GM19438 (cell line): ENCODE measurements at regions not wholly inside any gene's neighbourhood (a gene's known extent, or its start where the extent isn't known, plus 50 kb on each side); places are given as distances from the start of the nearest gene placed in this dataset.
"Not testable (repeated sequence)": the region's sequence is repeated elsewhere in the genome, so short reads cannot be mapped to it uniquely, and the experiment has no call there.

Experiments used
- ATAC-seq: cut with Tn5 transposase; IDR thresholded peaks from one replicate; pipeline ENCODE4 v1.9.1; 2021; ENCODE audit warnings: low read depth; ENCODE audit not compliant: unreplicated experiment

GRCh38 chr3:197431346-197431910 lies 124.3 kb downstream of the BDH1 start:
- ATAC-seq = no peak

DNA sequence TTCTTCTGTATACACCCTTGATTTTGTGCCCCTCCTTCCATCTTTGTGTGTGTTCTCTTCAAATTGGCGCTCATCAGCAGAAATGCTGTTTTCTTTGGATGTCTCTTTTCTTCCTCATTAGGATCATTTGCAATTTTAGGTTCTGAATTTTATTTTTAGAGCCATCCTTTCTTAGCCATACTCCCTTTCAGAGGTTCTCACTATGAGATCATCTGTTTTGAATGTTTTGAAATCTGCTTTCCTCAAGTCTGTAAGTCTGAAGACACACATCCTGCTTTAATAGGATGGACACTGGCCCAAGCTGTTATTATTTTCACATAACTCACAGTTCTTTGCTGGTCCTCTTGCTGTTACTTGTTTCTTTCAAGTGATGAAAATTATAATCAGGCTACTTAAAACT lies 124.8 kb downstream of the BDH1 start:
- no peak for ATAC-seq

DNA sequence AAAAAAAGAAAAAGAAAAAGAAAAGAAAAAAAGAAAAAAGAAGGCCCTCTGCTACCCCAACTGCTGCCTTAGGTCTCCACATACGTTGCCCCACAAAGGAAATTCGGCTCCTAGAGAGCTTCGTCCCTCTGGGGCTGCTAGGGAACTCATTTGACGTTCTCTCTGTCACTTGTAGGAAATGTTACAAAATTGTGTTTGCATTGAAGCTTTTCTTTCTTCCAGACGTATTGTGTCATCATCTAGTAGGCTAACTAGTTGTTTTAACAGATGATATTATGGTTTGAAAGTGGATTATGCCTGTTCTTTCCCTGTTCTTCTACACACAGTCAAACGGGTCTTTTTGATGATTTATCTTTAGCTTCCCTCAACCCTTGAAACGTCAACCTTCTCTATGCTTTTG lies 125.3 kb downstream of the BDH1 start:
- ATAC-seq = no peak

DNA sequence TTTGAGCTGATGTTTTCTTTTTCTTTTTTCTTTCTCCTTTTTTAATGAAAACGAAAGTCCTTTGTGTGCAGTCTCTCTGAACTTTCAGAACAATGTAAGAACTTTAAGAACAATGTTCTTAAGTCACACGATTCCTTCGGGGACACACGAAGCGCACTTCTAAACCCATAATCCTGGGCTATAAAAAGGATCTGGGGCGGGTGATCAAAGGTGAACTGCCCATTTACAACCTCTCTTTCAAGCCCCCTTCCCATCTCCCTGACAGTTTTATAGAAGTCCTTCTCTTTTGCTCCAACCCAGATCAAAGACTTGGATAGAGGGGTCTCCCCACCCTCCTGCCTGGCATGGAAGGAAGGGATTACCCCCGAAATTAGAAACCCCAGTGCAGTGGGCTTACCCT lies 126.8 kb downstream of the BDH1 start:
- no peak for ATAC-seq

GRCh38 chr3:197428117-197428801 lies 127.5 kb downstream of the BDH1 start:
- ATAC-seq = no peak

GRCh38 chr3:197427021-197427420 lies 128.6 kb upstream of the DLG1 start:
- no peak for ATAC-seq

GRCh38 chr3:197426121-197426566 lies 127.7 kb upstream of the DLG1 start:
- ATAC-seq = no peak

DNA sequence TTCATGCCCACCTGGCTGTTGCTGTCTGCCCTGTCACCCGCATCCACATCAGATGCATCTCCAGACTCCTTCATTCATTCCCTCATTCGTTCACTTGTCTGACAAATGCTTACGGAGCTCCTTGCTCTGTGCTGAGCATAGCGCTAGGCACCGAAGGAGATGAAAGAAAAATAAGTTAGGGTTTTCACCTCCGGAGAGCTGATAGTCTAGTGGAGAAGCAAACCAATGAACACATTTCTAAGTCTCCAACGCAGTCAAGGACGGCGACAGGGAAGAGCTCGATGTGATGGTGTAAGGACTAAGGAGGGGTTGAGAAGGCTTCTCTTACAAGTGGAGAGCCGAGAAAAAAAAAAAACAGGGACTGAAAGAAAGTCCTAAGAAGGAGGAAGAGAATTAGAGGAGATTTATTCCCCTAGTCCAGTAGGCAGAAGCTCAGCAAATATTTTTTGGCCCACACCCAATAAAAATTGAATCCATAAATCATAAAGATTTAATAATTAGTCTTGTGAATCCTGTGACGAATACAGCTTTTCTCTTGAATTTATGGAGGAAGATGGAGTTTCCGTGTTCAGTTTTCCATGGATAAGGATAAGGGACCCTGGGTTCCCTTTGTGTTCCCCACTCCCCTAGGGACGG lies 127.2 kb upstream of the DLG1 start:
- ATAC-seq = no peak

DNA sequence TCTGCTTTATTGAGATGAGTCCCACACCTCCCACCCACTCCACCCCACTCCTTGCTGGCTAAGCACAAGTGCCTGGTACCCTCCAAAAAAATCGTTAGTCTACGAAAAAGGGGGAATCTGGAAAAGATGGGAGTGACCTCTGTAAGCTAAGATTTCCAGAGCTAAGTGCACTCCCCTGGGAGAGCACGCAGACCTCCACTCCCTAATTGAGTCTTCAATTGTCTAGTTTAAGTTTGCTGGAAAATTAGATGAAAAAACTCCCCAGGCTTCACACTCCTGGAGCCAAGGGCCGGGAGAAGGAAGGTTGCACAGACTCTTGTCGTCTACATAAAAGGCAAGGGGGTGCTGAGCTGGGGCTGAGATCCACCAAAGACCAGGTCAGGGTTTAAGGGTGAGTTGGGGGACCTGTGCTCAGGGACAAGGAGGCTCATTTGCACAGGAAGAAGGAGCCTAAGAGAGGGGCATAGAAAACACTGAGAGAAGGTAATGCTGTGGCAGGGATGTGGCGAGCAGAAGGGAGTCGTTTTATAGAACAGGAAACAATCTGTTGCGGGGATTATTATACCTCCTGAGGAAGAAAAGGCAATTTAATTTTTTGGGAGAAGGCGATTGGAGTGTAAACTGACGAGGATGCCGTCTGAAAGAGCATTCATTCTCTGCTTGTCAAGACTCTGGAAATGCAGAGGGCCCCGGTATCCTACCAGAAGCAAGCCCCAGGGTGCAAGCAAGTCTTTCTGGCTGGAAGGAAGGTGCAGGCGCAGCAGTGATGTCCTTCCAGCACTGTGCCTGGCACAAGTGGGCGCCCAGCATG lies 126.5 kb upstream of the DLG1 start:
- no peak for ATAC-seq

DNA sequence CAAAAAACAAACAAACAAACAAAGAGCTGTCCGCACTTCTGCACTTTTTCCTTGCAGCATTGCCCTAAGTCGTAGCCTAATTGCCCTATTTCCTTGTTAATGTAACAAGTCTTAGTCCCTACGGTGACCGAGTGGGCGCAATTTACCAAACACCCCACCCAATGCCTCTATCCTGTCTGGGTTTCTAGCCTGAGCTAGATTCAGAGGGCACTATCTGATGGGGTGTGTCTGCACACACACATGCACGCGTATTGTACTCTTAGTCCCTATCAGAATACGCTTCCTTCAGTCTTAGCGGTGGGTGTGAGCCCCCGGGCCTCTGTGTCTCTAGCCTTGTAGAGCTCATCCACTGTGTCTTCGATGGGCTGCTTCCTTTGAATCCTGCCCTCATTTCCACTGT lies 125.9 kb upstream of the DLG1 start:
- no peak for ATAC-seq

DNA sequence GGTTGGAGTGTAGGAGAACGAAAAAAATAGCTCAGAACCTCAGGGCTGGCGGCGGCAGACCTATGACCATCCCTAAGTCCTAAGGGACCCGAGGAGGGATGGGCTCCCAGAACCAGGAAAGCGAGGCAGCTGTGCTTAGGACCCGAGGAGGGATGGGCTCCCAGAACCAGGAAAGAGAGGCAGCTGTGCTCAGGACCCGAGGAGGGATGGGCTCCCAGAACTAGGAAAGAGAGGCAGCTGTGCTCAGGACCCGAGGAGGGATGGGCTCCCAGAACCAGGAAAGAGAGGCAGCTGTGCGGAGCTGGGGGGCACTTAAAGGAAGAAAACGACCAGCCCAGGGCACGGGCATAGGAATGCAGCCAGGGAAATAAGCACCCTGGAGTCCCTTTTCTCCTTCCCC lies 125.0 kb upstream of the DLG1 start:
- ATAC-seq = no peak

- ATAC-seq = no peak
Measured at GRCh38 chr3:197422506-197422905, 124.1 kb upstream of the DLG1 start.

- no peak for ATAC-seq
Measured at GRCh38 chr3:197421021-197421420, 122.6 kb upstream of the DLG1 start.

DNA sequence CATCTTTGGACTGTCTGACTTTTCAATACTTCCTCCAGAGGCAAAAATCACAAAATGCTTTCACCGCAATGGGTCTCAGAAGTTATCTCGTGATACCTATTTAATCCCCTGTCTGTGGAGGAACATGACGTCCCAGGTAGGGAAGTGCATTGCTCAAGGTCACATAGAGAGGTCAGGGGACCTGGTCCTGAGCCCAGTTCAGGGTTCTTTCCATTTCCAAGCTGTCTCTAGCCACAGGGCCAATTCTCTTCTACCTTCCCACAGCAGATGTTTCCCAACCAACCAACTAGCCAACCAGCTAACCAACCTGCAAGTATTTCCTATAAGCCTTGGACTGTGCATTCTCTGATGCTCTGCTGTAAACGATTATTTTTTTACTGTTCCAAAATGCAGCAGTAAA lies 122.2 kb upstream of the DLG1 start:
- ATAC-seq = no peak

DNA sequence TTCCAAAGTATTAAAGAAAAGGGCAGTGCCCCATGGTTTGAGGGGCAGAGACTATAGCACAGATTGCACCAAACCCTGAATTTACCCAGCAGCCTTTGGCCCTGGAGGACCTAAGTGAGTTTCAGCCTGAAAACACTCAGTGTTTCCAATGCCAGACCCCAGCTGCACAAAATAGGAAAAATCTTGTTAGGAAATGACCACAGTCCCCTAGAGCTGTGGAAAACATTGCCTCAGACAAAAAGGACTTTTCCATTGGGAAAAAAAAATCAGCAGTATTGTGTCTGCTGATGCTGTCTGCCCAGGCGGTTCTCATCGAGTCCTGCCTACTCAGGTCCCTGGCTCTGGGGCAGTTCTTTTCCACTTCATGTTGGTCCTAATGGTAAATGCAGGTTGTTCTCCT lies 121.7 kb upstream of the DLG1 start:
- ATAC-seq = no peak

- no peak for ATAC-seq
Measured at GRCh38 chr3:197419696-197420095, 121.3 kb upstream of the DLG1 start.

DNA sequence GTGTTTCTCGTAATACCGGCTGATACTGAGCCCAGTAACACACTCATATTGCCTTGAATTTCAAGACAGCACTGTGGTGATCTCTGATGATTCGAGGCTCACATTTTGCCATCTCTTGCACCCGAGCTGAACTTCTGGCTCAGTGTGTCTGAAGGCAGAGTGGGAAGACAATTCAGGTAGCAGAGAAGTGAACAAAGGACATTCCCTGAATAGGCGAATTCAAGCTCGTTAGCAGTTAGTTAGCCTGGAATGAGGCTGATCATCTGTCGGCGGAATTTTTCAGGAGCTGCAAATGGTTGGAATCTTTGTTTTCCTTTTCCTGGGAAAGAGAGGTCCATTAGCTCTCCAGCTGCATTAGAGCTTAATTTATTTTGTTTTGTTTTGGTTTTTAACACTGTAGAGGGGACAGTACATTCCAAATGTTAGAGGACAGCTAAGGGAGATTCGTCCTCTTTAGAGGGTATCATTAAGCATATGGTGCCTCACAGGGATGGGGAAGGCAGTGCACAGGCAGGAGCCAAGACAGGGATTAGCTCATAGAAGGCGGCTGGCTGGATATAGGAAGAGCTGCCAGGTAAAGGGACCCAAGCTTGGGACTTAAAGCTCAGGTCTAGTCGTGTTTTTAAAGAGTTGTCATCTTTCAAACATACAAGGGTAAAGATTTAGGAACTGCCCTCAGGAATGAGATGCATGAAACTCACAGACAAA lies 119.7 kb upstream of the DLG1 start:
- no peak for ATAC-seq

DNA sequence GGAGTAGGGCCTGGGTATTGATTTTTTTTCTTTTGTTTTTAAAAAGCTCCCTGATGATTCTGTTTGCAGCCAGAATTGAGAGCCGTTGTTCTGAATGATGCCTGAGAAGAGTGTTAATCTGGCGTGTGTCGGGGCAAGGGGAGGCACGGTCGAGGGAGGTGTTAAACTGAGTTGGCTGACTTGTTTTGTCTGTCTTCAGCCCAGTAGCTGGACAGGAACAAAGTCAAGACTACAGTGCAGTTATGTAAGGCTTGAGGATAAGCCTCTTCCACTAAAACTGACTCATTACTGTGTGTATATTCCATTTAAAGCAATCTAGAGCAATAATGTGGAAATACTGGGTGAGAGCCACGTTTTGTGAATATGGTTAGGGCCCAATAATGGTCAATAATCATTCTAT lies 119.0 kb upstream of the DLG1 start:
- ATAC-seq = no peak

DNA sequence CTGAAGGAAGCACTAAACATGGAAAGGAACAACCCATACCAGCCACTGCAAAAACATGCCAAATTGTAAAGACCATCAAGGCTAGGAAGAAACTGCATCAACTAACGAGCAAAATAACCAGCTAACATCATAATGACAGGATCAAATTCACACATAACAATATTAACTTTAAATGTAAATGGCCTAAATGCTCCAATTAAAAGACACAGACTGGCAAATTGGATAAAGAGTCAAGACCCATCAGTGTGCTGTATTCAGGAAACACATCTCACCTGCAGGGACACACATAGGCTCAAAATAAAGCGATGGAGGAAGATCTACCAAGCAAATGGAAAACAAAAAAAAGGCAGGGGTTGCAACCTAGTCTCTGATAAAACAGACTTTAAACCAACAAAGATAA lies 113.5 kb upstream of the DLG1 start:
- not testable (repeated sequence) for ATAC-seq

- ATAC-seq = not testable (repeated sequence)
Measured at GRCh38 chr3:197410170-197410569, 111.8 kb upstream of the DLG1 start.
